GM19455 (cell line): ENCODE measurements at regions not wholly inside any gene's neighbourhood (a gene's known extent, or its start where the extent isn't known, plus 50 kb on each side); places are given as distances from the start of the nearest gene placed in this dataset.

ENCODE experiments used
- ATAC-seq: cut with Tn5 transposase; IDR thresholded peaks from one replicate; pipeline ENCODE4 v1.9.1; 2021; ENCODE audit not compliant: unreplicated experiment

DNA sequence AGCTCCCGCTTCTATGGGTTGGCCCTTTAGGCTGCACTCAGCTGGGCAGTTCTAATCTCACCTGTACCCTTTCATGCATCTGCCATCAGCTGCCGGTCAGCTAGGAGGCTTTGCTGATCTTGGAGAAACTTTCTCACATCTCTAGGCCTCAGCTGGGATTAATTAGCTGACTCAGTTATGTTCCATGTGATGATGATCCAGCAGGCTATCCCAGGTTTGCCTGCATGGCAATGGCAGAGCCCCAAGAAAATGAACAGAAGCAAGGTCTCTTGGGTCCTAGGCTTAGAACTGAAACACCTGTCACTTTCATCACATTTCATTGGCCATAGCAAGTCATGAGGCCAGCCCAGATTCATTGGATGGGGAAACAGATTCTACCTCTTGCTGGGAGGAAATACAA lies 304.6 kb upstream of the TBC1D5 start:
- no peak for ATAC-seq

DNA sequence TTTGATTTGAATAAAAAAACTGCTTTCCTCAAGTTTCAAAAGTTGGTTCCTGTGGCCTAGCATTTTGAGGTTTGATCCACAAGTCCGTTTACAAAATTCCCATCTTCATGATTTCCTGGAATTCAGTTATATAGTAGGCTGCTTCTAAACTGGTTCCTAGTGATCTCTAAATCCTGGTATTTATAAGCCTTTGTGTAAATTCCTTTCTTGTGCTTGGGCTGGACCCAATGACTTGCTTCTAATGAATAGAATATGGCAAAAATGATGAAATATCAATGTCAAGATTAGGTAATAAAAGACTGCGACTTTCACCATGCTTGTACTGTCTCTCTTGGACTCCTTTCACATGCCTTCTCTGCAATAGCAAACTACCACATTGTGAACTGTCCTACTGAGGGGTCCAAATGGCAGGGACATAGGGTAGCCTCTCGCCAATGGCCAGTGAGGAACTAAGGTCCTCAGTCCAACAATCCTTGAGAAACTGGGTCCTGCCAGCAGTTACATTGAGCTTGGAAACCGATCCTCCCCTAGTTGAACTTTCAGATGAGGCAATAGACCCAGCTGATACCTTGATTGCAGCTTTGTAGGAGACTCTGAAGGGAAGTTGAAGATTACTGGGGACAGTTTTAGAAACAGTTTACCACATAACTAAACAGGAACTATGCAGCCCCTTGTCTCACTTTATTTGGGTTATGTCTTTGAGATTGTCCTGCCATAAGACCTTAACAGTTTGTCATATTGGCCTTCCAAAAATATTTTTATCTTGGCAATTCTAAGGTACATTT lies 303.9 kb upstream of the TBC1D5 start:
- no peak for ATAC-seq

DNA sequence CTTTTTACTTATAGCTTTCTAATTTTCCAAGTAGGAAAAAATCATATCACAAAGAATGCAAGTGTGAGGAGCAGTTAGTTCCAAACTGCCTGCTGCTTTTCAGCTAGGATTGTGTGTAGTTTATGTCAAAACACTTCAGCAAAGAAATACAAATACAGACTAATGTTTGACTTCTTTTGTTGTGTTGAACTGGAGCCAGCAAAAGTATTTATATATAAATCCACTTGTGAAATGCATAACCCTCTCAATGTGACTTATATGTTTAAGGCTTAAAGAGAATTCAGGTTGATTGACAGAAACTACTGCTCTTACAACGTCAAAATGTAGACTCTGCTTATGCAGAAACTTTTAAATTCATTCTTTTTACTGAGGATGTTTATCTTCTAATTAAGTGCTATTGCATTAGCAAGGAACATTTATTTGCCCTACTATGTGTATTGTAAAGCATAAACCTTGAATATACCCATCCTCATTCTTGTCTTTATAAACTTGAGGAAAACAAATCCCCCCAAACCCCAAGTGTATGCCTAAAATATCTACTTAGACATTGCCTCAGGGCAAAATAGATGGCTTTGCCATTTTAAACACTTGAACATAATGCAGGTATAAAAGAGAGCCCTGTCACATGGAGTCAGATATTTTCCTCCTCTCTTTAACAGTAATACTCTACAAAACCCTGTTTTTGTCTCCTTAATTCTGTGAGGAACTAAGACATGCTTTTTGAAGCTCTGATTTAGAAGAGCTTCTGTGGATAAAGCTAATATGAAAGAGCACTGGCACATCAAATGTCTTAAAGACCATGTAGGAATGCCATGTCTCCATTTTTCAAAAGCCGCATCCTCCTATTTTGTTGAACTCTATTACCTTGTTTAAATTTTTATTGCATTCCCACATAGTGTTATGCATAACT lies 302.8 kb upstream of the TBC1D5 start:
- ATAC-seq, result no peak

DNA sequence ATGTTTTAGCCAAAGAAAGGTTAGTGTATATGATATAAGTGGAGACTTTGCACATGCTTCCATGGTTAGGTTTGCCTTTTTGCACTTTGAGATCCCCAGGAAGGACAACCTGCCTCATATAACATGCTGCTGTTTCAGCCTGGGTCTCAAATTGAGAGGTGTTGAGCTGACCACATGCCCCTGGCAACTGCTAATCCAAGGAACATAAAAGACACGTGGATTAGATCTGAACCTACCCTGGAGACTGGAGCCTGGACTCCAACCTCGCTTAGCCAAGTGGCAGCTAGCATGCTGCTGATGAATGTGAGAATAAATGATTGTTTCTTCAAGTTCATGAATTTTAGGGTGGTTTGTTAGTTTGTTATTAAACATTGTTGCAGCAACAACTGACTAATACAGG lies 301.8 kb upstream of the TBC1D5 start:
- no peak for ATAC-seq

DNA sequence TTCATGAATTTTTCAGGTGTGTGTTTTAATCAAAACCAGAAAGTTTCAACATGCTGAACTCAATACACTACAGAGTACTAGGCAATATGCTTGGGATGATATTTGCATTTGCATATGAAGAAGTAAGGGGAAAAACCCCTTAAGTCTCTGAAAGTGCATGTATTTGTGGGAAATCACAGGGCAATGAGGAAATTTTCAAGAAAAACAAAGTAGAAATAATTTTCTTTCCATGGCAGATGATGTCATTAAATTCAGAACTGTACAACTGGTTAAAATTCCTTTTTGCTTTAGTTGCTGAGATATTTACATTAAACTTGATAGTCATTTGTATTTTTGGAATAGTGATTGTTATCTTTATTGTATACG lies 294.0 kb upstream of the TBC1D5 start:
- no peak for ATAC-seq

DNA sequence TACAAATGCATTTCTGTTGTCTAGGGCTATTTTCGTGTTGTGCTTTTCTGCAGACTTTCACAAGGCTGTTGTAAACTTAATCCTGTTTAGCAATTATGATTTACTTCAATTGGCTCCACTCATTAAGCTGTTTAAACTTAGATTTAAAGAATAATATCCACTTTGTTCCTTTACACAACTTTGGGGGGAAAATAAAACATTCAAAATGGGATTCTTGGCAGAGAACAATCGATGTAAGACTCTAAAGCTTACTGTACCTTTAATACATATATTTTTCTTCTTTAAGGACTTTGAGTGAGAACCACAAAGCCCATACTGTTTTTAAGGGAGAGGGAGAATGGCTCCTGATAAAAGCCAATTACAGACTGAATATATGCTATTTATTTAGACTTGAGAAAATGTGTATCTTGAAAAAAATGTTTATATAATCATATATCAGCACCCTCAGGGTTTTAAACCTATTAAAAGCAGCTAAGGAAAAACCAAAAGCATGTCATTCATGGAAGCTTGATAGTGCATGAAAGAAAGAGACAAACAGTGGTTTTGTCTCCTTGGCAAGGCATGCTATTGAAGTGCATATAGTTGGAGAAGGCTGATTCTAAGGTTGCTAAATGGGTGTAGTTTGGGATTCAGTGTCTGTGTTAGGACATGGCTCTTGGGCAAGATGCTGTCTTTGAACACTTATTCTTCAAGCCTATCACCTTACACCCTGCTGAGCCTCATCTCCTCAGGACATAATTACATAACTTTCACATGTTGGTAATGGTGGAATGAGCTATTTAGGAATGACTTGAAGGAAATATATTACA lies 293.4 kb upstream of the TBC1D5 start:
- ATAC-seq, result no peak

DNA sequence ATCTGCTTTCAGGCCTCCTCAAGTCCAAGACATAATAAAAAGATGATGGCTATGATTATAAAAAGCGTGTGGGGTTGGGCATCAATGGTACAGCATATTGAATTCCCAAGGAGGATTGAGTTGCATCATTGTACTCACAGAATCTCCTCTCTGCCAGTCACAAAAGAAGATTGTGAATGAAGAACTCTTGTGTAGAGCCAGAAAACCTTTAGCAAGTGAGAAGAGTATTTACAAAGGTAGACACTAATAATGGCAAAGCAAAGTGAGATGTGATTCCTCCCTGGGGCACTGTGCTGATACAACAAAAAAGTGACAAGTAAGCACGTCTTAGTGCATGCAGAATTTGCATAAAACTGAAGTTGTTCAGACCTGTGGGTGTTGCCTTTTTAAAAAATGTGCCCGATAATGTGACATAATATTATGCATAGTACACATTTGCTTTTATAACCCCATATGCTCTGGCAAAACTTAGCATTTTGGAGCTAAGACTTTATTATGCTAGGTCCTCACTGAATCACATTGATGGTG lies 291.2 kb upstream of the TBC1D5 start:
- no peak for ATAC-seq

DNA sequence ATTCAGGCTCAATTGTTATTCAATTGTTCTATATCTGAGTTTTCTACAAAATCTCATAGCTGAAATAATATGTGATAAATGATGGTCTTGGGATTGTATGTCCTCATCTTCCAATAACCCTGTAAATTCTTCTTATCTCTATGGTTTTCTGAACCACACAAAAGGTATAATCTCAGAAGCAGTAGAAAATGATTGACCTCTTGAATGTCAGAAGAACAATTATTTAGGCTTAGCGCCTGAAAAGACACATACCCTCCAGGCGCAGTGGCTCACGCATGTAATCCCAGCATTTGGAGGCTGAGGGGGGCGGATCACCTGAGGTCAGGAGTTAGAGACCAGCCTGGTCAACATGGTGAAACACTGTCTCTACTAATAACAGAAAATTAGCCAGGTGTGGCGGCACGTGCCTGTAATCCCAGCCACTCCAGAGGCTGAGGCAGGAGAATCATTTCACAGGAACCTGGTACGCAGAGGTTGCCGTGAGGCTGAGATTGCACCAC lies 288.0 kb upstream of the TBC1D5 start:
- ATAC-seq, result no peak

DNA sequence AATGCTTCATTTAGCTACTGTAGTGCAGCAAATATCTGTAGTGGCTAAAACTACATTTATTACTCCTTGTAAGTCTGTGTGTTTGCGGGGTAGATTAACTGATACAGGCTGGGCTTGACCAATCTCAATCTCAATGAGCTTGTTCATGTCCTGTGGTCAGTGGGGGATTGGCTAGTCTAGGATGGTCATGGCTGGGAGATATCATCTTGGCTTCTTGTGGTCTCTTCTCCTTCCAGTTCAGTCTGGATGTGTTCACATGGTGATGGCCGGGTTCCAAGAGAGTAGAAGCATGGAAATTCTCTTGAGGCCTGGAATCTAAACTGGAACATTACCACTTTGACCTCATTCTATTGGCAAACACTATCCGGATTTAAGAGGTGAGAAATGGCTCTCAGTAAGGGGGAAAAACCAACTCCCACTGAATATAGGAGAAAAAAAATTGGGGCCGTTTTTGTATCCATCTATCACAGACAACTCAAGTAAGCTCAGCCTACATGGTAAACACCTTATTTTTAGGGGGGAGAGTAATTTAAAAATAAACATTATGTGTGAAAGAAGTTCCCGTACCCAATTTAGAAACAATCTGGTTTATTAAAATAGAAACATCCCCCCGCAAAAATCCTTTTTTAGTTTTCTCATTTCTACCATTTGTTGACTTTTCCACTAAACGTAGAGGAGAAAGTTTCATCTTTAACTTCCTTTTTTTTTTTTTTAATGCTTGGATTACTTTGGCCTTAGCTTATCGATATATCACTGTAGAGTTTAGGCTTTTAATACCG lies 284.9 kb upstream of the TBC1D5 start:
- ATAC-seq, result no peak

DNA sequence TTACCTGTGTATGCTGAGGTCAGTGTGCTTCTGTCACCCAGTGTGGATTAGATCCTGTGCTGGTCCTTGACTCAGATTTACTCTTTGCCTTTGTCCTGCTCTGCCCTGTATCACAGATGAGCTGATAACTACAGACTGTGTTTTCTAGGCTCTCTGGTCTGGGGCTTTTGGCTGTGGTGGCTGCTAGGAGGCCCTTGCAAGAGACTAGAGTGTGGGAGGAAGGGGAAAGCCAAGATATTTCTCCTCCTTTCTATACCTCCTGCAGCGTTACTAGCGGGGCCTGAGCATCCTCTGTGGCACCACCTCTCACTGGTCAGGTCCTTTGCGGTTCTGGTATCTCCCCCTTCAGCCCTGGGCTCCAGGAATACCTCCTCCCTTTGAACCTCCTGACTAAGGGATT lies 282.3 kb upstream of the TBC1D5 start:
- ATAC-seq, result no peak

DNA sequence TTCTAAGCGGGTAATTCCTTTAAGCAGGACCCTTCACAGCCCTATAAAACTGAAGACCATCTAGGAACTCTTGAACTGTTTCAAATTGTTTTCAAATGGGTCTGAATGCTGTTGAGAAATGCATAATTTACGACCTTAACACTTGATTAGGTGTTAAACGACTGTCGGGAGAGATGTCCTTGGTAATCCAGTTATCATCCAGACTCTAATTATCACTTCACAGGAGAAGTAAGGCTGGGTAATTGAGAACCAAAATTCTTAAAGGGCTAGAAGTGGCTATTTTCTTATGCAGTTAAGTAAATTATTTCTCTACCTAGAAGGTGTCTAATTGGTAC lies 276.7 kb upstream of the TBC1D5 start:
- ATAC-seq, result no peak

DNA sequence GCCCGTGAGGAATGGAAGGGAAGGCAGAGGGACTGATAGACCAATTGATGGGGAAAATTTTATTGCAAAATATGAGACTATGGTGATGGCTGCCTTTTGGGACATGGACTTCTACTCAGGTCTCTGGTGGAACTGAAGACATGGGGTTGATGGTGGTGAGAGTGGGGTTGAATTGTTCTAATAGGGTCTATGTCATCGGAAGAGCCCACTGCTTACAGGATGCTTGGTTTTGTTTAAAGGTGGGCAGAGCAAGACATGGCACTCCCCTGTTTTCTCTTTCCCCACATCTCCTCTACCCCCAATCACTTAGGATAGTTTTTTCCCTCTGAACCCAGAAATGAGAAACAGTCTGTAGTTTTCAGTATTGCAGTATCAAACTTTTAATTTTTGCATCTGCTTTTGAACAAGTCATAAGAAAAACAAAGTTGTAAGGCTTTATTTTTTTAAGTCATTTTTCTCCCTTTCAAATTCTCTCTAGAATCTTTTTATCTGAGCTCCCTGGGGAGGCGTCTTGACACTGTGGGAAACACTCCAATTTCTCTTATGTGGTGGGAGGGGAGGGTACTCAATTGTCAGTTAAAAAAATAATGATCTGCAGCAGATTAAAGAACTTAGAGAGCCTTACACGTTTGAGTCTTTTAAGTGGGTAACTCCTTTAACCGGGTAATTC lies 276.2 kb upstream of the TBC1D5 start:
- ATAC-seq, result no peak

DNA sequence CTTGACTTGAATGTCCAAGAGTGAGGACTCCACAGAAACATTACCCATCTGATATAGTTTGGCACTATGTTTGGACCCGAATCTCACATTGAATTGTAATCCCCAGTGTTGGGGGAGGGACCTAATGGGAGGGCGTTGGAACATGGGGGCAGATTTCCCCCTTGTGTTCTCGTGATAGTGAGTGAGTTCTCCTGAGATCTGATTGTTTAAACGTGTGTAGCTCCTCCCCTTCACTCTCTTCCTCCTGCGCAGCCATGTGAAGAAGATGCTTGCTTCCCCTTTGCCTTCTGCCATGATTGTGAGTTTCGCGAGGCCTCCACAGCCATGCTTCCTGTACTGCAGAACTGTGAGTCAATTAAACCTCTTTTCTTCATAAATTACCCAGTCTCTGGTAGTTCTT lies 273.9 kb upstream of the TBC1D5 start:
- ATAC-seq, result no peak

DNA sequence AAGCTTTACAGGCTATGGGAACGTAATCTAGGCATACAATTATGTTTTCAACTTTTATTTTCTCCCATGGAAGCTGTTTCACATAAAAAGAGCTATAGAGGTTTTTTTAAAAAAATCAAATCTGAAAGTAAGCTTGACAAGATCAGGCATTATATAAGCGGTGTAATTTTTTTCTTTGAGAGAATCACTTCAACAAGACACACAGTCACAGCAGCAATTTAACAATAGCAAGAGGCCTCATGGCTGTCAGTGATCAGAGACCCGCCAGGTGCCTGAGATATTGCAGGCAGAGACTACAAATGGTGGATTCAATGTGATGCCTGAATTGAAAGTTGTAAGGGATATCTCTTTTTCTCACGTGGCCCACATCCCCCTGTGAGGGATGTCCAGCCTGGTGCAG lies 270.5 kb upstream of the TBC1D5 start:
- no peak for ATAC-seq

DNA sequence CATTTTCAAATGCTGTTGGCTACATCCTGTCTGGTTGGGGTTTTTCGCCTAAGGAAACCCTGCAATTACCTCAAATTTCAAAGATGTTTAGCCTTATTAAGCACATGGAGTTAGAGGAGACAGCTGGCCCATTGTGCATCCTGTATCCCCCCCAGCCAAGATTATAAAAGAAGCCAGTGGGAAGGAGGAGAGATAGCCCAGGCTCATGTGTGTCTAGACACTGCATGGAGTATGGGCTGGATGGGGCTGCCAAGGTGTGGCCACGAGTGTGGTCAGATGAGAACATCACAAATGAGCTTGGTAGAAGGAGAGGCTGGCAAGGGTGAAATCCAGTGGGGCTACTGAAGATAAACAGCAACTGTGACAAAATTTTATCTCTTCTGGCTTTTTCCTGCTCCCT lies 270.0 kb upstream of the TBC1D5 start:
- no peak for ATAC-seq

DNA sequence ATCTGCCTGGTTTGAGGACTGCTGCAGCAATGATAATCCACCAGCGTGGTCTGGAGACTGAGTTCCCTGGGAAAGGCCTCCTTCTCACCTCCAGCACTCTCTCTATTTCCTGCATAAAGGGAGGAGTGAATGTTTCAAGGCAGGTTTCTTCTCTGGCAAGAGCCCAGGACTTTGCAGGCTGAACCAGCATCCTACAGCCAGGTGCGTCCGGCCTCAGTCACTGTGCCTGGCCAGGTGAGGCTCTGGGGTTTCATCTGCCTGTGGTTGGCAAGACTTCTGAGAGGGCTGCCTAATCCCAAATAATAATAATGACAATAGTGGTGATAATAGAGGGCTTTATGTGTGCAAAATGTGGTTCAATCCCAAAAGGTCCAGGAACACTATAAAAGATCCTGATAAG lies 269.0 kb upstream of the TBC1D5 start:
- ATAC-seq, result no peak

DNA sequence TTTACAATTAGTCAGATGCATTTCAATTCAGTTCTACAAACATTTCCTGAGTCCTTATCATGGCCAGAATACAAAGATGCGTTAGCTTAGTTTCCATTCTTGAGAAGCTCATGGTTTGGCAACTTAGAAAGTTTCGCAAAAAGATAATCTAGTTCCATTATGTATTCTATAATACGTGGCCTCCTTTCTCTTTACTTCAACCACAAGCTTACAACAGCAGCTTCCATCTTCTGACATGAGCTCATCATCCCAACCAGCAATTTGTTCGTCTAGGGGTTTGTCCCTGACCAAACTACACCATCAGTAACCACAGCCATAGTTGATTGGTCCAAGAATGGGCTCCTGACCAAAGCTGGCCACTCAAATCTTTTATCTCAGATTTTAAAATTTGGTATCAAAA lies 267.6 kb upstream of the TBC1D5 start:
- no peak for ATAC-seq

DNA sequence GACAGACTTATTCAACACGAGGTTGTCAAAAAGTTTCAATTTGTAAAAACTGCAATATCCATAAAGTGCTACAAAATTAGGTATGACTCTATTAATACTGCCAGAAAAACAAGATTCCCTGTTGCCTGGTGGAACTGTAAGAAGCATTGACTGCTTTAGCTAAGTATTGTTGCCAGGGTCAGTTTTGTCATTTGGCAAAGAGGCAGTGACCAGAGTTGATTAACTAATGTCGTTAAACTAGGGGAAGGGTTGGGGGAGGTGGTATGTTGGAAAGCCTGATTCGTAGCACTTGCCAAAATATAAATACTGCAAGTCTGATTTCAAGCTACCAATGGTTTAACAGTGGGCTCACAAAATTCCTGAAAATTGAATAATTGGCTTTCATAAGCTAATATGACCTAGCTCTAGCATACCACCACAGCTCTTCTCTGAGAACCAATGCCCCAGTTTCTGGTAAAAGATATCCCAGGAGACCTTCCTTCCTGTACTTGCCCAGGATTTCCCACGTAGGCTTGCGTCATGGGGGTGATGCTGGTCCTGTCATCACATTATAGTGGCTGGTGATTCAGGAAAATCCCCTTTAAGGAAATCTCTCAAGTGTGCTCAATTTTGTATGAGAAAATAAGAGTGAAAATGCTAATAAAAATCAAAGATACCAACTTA lies 266.4 kb upstream of the TBC1D5 start:
- no peak for ATAC-seq

DNA sequence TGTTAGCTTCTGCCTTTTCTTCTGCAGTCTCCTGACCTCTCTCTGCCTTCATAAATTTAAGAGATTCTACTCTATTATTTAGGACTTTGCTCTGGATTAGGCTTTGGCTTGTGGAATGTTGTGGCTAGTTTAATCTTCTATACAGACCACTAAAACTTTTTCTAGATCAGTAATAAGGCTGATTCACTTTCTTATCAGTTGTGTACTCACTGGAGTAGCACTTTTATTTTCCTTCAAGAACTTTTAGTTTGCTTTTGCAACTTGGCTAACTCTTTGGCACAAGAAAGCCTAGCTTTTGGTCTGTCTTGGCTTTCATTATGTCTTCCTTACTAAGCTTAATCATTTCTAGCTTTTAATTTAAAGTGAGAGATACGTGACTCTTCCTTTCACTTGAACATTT lies 265.5 kb upstream of the TBC1D5 start:
- no peak for ATAC-seq
